AG09319 (cell line): ENCODE measurements at regions not wholly inside any gene's neighbourhood (a gene's known extent, or its start where the extent isn't known, plus 50 kb on each side); places are given as distances from the start of the nearest gene placed in this dataset.
"Not testable (repeated sequence)": the region's sequence is repeated elsewhere in the genome, so short reads cannot be mapped to it uniquely, and the experiment has no call there.

ENCODE experiments used
- DNase-seq: peaks from one replicate; pipeline ENCODE4 v3.0.0-alpha.2; 2010; ENCODE audit warnings: low read depth; ENCODE audit errors: extremely low read depth
- CTCF ChIP-seq: IDR thresholded peaks from 2 replicates; pipeline ENCODE4 v1.5.1; 2011; ENCODE audit warnings: low read depth, mild to moderate bottlenecking, inconsistent platforms, low read length, moderate library complexity

- TF ChIP-seq CTCF = no peak
Observed at GRCh38 chr11:45000918-45001317, 50.2 kb upstream of the TP53I11 start.

GRCh38 chr11:45001466-45002165, 50.9 kb upstream of the TP53I11 start:
- DNase-seq = no peak
- TF ChIP-seq CTCF = no peak

More at GRCh38 chr11:45000918-45001317, 50.2 kb upstream of the TP53I11 start:
- DNase-seq = no peak

GRCh38 chr11:45005106-45005505, 54.4 kb upstream of the TP53I11 start:
- TF ChIP-seq CTCF = no peak
- DNase-seq = no peak

- DNase-seq = no peak
- no peak for TF ChIP-seq CTCF
Observed at GRCh38 chr11:45007011-45007410, 56.3 kb upstream of the TP53I11 start.

GRCh38 chr11:45015983-45016382, 65.3 kb upstream of the TP53I11 start:
- DNase-seq = not testable (repeated sequence)

- peak; percentile 57 for DNase-seq
Observed at GRCh38 chr11:45016446-45016845, 65.8 kb upstream of the TP53I11 start.

- DNase-seq = no peak
- peak; percentile 23 for TF ChIP-seq CTCF
Observed at GRCh38 chr11:45017329-45017728, 66.6 kb upstream of the TP53I11 start.

GRCh38 chr11:45021001-45021400, 70.3 kb upstream of the TP53I11 start:
- DNase-seq = no peak
- no peak for TF ChIP-seq CTCF
